GM04503 (cell line): ENCODE measurements at regions not wholly inside any gene's neighbourhood (a gene's known extent, or its start where the extent isn't known, plus 50 kb on each side); places are given as distances from the start of the nearest gene placed in this dataset.
"Not testable (repeated sequence)": the region's sequence is repeated elsewhere in the genome, so short reads cannot be mapped to it uniquely, and the experiment has no call there.

Source experiments
- DNase-seq: peaks from one replicate; pipeline ENCODE4 v3.0.0-alpha.2; 2012; ENCODE audit warnings: low read depth

DNA sequence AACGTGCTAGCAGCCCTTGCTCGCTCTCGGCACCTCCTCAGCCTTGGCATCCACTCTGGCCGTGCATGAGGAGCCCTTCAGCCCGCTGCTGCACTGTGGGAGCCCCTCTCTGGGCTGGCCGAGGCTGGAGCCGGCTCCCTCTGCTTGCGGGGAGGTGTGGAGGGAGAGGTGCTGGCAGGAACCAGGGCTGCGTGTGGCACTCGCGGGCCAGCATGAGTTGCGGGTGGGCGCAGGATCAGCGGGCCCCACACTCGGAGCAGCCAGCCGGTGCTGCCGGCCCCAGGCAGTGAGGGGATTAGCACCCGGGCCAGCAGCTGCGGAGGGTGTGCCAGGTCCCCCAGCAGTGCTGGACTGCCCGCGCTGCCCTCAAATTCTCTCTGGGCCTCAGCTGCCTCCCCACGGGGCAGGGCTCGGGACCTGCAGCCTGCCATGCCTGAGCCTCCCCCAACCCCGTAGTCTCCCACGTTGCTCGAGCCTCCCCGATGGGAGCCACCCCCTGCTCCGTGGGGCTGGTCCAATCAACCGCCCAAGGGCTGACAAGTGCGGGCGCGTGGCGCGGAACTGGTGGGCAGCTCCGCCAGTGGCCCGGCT, 1743.4 kb upstream of the CELF4 start:
- not testable (repeated sequence) for DNase-seq

- DNase-seq = no peak
These were observed 1740.2 kb upstream of the CELF4 start for GRCh38 chr18:39305766-39306165.

GRCh38 chr18:39302481-39302880, 1736.9 kb upstream of the CELF4 start:
- DNase-seq = no peak

DNA sequence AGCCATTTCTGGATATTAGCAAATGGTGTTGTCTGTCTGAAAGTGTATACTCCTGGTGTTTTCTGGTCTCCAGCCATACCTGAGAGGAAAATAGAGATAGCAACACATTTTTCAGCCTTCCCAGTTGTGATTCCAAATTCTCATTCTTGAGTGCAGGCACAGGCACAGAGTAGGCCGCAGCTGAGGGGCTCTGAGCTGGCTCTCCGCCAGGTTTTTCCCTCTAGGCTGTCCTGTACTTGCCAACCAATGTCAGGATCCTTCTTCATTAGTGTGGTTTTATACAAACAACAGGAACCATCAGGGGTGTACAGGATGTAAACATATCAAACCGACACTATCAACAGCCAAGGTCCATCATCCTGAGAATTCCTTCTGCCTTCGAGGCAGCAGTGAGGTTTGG, 1733.6 kb upstream of the CELF4 start:
- DNase-seq = no peak

- DNase-seq = no peak
These were observed 1731.6 kb upstream of the CELF4 start for GRCh38 chr18:39297225-39297624.

DNA sequence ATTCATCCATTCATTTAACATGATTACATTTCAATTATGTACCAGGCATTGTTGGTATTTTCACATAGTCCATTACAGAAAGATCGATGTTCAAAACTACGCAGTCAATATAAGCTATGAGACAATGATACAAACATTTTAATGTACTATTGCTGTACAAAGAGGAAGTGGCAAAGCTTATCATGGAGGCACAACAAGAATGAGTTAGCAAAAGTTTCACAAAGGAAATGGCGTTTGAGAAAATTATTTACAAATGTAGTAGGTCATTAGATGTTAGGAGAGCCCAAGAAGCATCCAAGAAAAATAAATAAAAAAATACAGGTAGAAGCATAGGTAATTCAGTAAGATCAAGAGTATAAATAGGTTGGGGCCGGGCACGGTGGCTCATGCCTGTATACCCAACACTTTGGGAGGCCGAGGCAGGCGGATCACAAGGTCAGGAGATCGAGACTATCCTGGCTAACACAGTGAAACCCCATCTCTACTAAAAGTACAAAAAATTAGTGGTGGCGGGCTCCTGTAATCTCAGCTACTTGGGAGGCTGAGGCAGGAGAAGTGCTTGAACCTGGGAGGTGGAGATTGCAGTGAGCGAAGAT, 1730.8 kb upstream of the CELF4 start:
- no peak for DNase-seq

GRCh38 chr18:39276764-39277163, 1711.2 kb upstream of the CELF4 start:
- no peak for DNase-seq

- no peak for DNase-seq
These were observed 1708.9 kb upstream of the CELF4 start for GRCh38 chr18:39274535-39274934.

GRCh38 chr18:39272230-39272629, 1706.6 kb upstream of the CELF4 start:
- no peak for DNase-seq

DNA sequence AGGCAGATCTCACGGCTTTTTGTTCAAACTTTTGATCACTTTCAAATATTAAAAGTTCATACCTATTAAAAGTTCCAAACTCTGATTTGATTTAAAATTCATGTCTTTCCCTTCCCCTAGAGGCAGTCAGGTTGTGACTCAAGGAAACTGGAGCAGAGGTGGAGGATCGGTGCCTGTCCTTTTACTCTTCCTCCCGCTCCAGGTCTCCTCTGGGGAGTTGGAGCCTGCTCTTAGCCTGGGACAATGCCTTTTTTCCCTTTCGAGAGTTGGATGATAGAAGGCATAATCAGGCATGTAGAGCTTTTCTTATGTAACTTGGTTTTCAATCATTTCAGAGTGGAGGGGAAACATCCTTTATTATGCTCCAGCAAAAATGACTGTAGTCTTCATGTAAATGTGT, 1706.1 kb upstream of the CELF4 start:
- no peak for DNase-seq

- DNase-seq = no peak
These were observed 1695.0 kb upstream of the CELF4 start for GRCh38 chr18:39260565-39260964.

- no peak for DNase-seq
These were observed 1694.1 kb upstream of the CELF4 start for GRCh38 chr18:39259736-39260135.

DNA sequence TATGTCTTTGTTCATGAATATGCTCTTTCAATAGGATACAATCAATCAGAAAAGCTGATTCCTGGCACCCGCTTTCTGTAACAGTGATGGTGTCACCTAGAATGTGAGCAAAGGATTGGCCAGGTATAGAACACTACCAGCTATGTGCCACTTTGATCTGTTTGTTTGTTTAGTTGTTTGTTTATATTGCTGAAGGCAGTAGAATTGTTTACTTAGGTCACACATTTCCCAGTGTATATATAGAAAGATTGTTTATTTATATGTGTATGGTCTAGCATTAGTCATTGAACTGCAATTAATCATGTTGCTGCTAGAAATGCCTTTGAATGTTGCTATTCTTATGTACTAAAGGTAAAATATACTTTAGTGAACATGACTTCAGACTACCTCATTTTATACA, 1678.6 kb upstream of the CELF4 start:
- no peak for DNase-seq

GRCh38 chr18:39241534-39241933, 1675.9 kb upstream of the CELF4 start:
- DNase-seq = no peak

GRCh38 chr18:39238981-39239660, 1673.5 kb upstream of the CELF4 start:
- DNase-seq = no peak

DNA sequence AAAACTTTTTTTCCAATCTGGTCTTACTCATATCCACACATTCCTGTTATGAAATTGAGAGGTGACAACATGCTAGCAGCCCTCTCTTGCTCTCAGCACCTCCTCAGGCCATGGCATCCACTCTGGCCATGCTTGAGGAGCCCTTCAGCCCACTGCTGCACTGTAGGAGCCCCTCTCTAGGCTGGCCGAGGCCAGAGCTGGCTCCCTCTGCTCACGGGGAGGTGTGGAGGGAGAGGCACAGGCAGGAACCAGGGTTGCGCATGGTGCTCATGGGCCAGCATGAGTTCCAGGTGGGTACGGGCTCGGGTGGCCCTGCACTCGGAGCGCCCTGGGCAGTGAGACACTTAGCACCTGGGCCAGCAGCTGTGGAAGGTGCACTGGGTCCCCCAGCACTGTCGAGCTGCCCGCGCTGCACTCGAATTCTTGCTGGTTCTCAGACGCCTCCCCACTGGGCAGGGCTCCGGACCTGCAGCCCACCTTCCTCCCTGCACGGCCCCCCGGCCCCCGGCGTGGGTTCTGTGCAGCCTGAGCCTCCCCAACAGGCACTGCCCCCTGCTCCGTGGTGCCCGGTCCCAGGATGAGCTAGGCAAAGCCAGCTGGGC, 1669.6 kb upstream of the CELF4 start:
- DNase-seq = no peak

DNA sequence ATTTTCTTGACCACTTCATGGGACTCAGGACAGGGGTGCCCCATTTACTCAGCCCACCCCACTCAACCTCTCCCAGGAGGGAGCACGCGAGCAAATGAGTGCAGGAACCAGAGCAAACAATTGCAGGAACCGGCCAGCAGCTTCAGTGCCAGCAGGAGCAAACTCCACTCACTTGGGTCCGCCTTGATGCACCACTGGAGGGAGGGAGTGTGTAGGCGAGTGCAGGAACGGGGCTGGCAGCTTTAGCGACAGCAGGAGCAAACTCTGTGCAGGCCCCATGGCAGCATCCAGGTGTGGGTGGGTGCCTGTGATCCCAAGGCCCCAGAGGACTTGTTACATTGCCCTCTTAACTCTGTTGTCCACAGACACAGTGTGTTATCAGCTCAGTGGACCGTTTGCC, 1667.3 kb upstream of the CELF4 start:
- DNase-seq = no peak

GRCh38 chr18:39232490-39232889, 1666.9 kb upstream of the CELF4 start:
- DNase-seq = no peak

DNA sequence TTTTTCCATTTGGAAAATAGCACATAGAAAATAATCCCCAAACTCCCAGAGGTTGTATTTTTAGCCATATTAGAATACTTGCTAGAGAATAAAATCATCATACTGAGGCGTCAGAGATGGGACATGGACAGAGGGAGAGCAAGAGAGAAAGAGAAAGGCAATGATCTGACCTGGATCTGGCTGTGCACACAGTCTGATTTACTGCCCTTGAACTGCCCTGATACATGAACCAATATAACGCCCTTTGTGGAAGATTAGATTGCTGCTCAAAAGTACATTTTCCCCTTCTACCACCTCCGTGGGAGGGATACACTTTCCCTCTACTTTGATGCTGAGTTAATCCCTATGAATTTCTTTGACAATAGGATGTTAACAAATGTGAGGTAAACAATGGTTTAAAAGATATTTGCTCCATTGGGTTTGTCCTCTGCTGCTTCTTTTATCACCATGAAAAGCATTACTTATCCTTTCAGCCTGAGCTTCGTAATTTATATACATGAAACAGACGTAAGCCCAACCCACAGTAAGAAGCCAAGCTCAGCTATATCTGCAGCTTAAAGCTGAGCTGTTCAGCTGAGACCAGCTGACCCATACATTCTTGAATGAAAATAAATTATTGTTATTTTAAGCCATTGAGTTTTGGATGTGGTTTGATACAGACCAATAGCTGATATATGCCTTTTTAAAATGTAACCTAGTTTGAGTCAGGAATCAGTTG, 1664.6 kb upstream of the CELF4 start:
- no peak for DNase-seq

DNA sequence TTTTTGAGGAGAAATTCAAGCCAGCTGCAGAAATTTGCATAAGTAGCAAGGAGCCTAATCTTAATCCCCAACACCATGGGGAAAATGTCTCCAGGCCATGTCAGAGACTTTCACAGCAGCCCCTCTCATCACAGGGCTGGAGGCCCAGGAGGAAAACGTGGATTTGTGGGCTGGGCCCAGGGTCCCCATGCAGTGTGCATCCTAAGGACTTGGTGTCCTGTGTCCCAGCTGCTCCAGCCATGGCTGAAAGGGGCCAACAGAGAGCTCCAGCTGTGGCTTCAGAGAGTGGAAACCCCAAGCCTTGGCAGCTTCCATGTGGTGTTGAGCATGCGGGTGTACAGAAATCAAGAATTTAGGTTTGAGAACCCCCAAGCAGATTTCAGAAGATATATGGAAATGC, 1662.2 kb upstream of the CELF4 start:
- not testable (repeated sequence) for DNase-seq

DNA sequence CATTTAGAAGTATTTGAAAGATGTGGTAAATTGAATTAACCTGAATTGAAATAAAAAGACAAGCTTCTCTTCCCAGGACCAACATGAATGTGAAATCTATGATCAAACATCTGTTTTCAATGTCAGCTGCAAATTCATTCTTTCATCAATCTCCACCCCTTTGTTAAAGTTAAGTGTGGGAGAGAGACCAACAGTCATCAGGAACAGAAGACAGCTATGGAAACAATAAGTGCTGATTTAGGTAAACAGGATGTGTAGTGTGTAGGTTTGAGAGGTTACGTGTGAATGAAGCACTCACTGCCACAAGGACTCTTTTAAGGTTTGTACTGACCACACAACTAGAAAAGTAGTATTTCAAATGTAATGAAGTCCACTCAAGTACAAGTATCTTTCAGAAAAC, 1659.8 kb upstream of the CELF4 start:
- DNase-seq = no peak

GRCh38 chr18:39223283-39223682, 1657.7 kb upstream of the CELF4 start:
- DNase-seq = no peak

- no peak for DNase-seq
These were observed 1650.3 kb upstream of the CELF4 start for GRCh38 chr18:39215920-39216319.
